Keratinocyte (primary cell): ENCODE measurements at regions not wholly inside any gene's neighbourhood (a gene's known extent, or its start where the extent isn't known, plus 50 kb on each side); places are given as distances from the start of the nearest gene placed in this dataset.
"Not testable (repeated sequence)": the region's sequence is repeated elsewhere in the genome, so short reads cannot be mapped to it uniquely, and the experiment has no call there.

ENCODE experiments used
- DNase-seq: peaks from one replicate; pipeline ENCODE4 v3.0.0-alpha.2; 2011; ENCODE audit warnings: low read depth, missing footprints, low spot score
- FAIRE-seq: peaks from 2 replicates; lab custom pipeline; 2011; peaks lifted over from hg19 to GRCh38; lab: Jason Lieb, UNC
- H2AFZ ChIP-seq: 2 replicates; pipeline ENCODE4 v1.6.0; 2012; ENCODE audit warnings: low read length, control low read depth, inconsistent platforms; ENCODE audit not compliant: control insufficient read depth
- H3K27ac ChIP-seq: 2 replicates; pipeline ENCODE4 v1.5.1; 2011; ENCODE audit warnings: low read length; ENCODE audit not compliant: control insufficient read depth, insufficient read depth
- H3K27me3 ChIP-seq: 3 replicates; pipeline ENCODE4 v1.6.0; 2011; ENCODE audit warnings: low read length; ENCODE audit not compliant: control insufficient read depth, insufficient read depth; ENCODE audit errors: extremely low read depth
- H3K36me3 ChIP-seq, 2 experiments: 2 replicates in 1 of 2; 3 replicates in 1 of 2; pipeline ENCODE4 v1.5.1; 2011; ENCODE audit warnings: low read length in 2 of 2, mild to moderate bottlenecking in 1 of 2; ENCODE audit not compliant: control insufficient read depth in 2 of 2, insufficient read depth in 2 of 2; ENCODE audit errors: extremely low read depth in 1 of 2
- H3K4me1 ChIP-seq: 3 replicates; pipeline ENCODE4 v1.5.1; 2011; ENCODE audit warnings: low read length; ENCODE audit not compliant: control insufficient read depth, insufficient read depth; ENCODE audit errors: extremely low read depth
- H3K4me2 ChIP-seq: 3 replicates; pipeline ENCODE4 v1.6.0; 2011; ENCODE audit warnings: low read depth, low read length; ENCODE audit not compliant: control insufficient read depth, insufficient read depth; ENCODE audit errors: extremely low read depth
- H3K4me3 ChIP-seq, 3 experiments: fragments of 200-600 bp in 1 of 3; sonication (generic) in 1 of 3; 2 replicates in 2 of 3; 3 replicates in 1 of 3; pipeline ENCODE4 v1.5.1; 2011 to 2016; ENCODE audit warnings: low read length in 3 of 3, mild to moderate bottlenecking in 3 of 3, control low read depth in 2 of 3, inconsistent platforms in 1 of 3, low read depth in 1 of 3, mixed read lengths in 1 of 3, mixed run types in 1 of 3, moderate library complexity in 1 of 3; ENCODE audit not compliant: control insufficient read depth in 2 of 3, insufficient read depth in 2 of 3; ENCODE audit errors: extremely low read depth in 1 of 3
- H3K79me2 ChIP-seq: 2 replicates; pipeline ENCODE4 v1.6.0; 2012; ENCODE audit warnings: low read length; ENCODE audit not compliant: control insufficient read depth, insufficient read depth
- H3K9ac ChIP-seq: 3 replicates; pipeline ENCODE4 v1.6.0; 2011; ENCODE audit warnings: low read length; ENCODE audit not compliant: control insufficient read depth, insufficient read depth; ENCODE audit errors: extremely low read depth
- H3K9me1 ChIP-seq: 3 replicates; pipeline ENCODE4 v1.6.0; 2011; ENCODE audit warnings: low read length; ENCODE audit not compliant: control insufficient read depth, insufficient read depth; ENCODE audit errors: extremely low read depth
- H3K9me3 ChIP-seq: 2 replicates; pipeline ENCODE4 v1.5.1; 2012; ENCODE audit warnings: low read depth, low read length; ENCODE audit not compliant: control insufficient read depth
- H4K20me1 ChIP-seq: 3 replicates; pipeline ENCODE4 v1.6.0; 2011; ENCODE audit warnings: low read length; ENCODE audit not compliant: control insufficient read depth, insufficient read depth; ENCODE audit errors: extremely low read depth
- EZH2 ChIP-seq: IDR thresholded peaks from one replicate; pipeline ENCODE4 v1.6.1; 2012; ENCODE audit warnings: inconsistent platforms, mild to moderate bottlenecking, low read length, moderate library complexity
- dilution Hi-C: fragments of 300-500 bp; cut with MboI; formaldehyde crosslinking; loops from one replicate; pipeline ENCODE4 v1.7.0; 2020; ENCODE audit warnings: low sequenced_read_pairs; ENCODE audit not compliant: extremely low pct_ligation_motif_present
- TF ChIP-seq, protein P1 (sequence below), 3 experiments: IDR thresholded peaks in 1 of 3; conservative IDR thresholded peaks in 1 of 3; optimal IDR thresholded peaks in 1 of 3; 2 replicates in 2 of 3; 3 replicates in 1 of 3; pipeline versions ENCODE3 to v1.5.1; 2011; ENCODE audit warnings: low read length in 3 of 3, mild to moderate bottlenecking in 3 of 3, moderate library complexity in 2 of 3, control low read depth in 1 of 3, inconsistent platforms in 1 of 3; ENCODE audit not compliant: insufficient read depth in 2 of 3; ENCODE audit errors: extremely low read depth in 1 of 3

DNA sequence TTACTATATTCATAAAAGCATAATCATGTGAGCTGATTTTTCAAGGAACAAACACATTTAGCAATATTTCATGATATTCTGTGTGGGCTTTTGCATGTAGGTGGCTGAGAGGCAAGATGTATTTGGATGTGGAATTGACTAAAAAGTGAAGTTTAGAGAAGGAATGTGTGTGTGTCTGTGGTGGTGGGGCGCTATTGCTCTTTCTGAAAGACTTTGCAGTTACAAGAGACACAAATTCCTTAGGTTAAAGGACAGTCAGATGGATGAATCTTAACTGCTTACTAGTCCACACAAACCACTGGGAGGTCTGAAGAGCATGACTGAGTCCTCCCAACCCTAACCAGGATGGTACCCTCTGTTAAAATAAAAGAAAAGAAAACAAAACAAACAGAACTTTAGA lies 200.1 kb downstream of the SDHAF3 start:
- H3K4me1 ChIP-seq, result no peaks in the 10 kb centered on the region
- FAIRE-seq (no peak), DNase-seq (no peak)
- no peaks in the 10 kb centered on the region for H3K9me1 ChIP-seq
- no peaks in the 10 kb centered on the region for H4K20me1 ChIP-seq
- no peak overlapping the region for H3K4me3 ChIP-seq
- TF ChIP-seq, protein P1, sequence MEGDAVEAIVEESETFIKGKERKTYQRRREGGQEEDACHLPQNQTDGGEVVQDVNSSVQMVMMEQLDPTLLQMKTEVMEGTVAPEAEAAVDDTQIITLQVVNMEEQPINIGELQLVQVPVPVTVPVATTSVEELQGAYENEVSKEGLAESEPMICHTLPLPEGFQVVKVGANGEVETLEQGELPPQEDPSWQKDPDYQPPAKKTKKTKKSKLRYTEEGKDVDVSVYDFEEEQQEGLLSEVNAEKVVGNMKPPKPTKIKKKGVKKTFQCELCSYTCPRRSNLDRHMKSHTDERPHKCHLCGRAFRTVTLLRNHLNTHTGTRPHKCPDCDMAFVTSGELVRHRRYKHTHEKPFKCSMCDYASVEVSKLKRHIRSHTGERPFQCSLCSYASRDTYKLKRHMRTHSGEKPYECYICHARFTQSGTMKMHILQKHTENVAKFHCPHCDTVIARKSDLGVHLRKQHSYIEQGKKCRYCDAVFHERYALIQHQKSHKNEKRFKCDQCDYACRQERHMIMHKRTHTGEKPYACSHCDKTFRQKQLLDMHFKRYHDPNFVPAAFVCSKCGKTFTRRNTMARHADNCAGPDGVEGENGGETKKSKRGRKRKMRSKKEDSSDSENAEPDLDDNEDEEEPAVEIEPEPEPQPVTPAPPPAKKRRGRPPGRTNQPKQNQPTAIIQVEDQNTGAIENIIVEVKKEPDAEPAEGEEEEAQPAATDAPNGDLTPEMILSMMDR (optimal IDR thresholded peaks at IDR 0.05 in 1 of 3, IDR thresholded peaks at IDR 0.05 in 1 of 3, conservative IDR thresholded peaks at IDR 0.05 in 1 of 3; ENCODE audit: extremely low read depth in 1 of 3, insufficient read depth in 2 of 3, low read length in 3 of 3), result no peak
- no peak for TF ChIP-seq EZH2
- no peaks in the 10 kb centered on the region for H3K36me3 ChIP-seq
- H3K27me3 ChIP-seq, result no peaks in the 10 kb centered on the region
- dilution Hi-C loops, result no loop called here
- no peaks in the 10 kb centered on the region for H3K79me2 ChIP-seq
- H3K9me3 ChIP-seq, result no peaks in the 10 kb centered on the region
- no peak overlapping the region for H2AFZ ChIP-seq
- no peak overlapping the region for H3K27ac ChIP-seq
- H3K9ac ChIP-seq, result no peak overlapping the region
- no peak overlapping the region for H3K4me2 ChIP-seq

DNA sequence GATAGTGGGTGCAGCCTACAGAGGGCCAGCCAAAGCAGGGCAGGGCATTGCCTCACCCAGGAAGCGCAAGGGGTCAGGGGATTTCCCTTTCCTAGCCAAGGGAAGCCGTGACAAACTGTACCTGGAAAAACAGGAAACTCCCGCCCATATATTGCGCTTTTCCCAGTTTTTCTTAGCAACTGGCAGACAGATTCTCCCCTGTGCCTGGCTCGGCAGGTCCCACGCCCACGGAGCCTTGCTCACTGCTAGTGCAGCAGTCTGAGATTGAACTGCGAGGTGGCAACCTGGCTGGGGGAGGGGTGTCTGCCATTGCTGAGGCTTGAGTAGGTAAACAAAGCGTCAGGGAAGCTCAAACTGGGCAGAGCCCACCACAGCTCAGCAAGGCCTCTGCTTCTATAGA lies 212.4 kb downstream of the SDHAF3 start:
- DNase-seq, H3K9me3 ChIP-seq, H3K36me3 ChIP-seq, H3K79me2 ChIP-seq, H3K4me1 ChIP-seq, dilution Hi-C loops, H2AFZ ChIP-seq, H3K4me2 ChIP-seq, H3K9me1 ChIP-seq, FAIRE-seq, H3K4me3 ChIP-seq, H3K27me3 ChIP-seq, H4K20me1 ChIP-seq, H3K9ac ChIP-seq, H3K27ac ChIP-seq: not testable (repeated sequence)

DNA sequence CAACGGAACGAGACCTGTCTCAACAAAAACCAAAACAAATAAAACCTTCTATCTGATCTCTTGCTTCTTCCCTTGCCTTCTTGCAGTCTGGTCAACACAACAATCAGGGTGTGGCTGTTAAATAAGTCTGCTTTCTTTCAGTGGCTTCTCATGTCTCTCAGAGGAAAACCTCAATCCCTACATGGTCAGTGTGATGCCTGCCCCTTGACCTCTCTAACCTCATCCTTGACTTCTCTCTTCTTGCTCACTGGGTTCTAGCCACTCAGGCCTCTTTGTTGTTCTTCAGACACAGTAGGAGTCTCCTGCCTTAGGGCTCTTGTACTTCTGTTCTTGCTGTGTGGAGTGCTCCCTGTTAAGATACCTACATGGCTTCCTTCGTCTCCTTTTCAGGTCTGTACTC lies 220.4 kb downstream of the SDHAF3 start:
- Histone ChIP-seq H3K9ac (no peak overlapping the region), H3K9me1 (no peaks in the 10 kb centered on the region), H4K20me1 (no peaks in the 10 kb centered on the region), H3K9me3 (peaks cover 1% of the 10 kb centered on the region), H3K36me3 (no peaks in the 10 kb centered on the region), H3K4me1 (no peaks in the 10 kb centered on the region), H3K79me2 (no peaks in the 10 kb centered on the region), H3K4me3 (no peak overlapping the region), H3K27me3 (no peaks in the 10 kb centered on the region), H3K27ac (no peak overlapping the region), H3K4me2 (no peak overlapping the region), H2AFZ (no peak overlapping the region)
- FAIRE-seq (no peak), DNase-seq (no peak)
- TF ChIP-seq, protein P1 (optimal IDR thresholded peaks at IDR 0.05 in 1 of 3, IDR thresholded peaks at IDR 0.05 in 1 of 3, conservative IDR thresholded peaks at IDR 0.05 in 1 of 3; ENCODE audit: extremely low read depth in 1 of 3, insufficient read depth in 2 of 3, low read length in 3 of 3), result no peak
- TF ChIP-seq EZH2, result no peak
- dilution Hi-C loops, result no loop called here
